Stimulated activated naive CD8-positive, alpha-beta T cell treated with anti-CD3 and anti-CD28 coated beads, Interleukin-15, Interleukin-2, amounts not matched to agents 100 U/mL and 50 U/mL, for 24 hours (primary cell): ENCODE measurements at regions not wholly inside any gene's neighbourhood (a gene's known extent, or its start where the extent isn't known, plus 50 kb on each side); places are given as distances from the start of the nearest gene placed in this dataset.

Experiments used
- ATAC-seq: fragments of 150-1000 bp; cut with Tn5 transposase; one replicate; pipeline ENCODE4 v1.10.0; 2021
- DNase-seq: peaks from one replicate; pipeline ENCODE4 v3.0.0; 2021

DNA sequence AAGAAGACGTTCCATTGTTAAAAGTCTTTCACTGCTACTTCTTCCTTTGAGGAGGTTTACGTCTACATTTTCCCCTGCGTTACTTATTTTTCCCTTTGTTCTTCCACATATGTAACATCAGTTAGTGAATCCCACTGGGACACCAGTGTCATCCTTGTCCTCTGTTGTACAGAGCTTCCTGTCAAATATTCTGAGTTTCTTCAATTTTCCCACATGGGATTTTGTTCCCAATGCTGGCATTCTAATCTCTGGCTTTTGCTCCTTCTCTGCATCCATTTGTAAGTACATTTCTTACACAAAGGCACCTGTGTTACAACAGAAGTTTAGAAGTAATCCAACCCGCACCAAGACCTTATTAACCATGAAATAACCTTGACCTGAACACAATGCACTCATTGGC is 627.4 kb upstream of the PFKP start:
- DNase-seq (no peak), ATAC-seq (no peak)

DNA sequence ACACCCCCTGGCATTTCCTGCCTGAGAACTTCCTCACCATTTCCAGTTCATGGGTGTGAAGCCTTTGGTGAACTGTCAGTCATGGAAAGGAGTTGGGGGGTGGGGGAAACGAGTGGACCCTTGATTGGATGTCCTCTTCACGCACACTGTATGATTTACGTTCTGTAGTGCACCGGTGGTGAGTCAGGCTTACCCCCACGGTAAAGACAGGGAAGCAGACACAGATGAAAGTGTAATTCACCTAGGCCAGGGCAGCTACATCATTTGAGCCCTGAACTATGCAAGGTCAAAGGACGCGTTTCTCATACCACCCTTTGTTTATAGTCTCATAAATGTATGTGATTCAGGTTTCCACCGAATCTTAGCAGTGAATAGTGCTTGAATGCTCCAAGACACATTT is 628.3 kb upstream of the PFKP start:
- DNase-seq (no peak), ATAC-seq (no peak)

DNA sequence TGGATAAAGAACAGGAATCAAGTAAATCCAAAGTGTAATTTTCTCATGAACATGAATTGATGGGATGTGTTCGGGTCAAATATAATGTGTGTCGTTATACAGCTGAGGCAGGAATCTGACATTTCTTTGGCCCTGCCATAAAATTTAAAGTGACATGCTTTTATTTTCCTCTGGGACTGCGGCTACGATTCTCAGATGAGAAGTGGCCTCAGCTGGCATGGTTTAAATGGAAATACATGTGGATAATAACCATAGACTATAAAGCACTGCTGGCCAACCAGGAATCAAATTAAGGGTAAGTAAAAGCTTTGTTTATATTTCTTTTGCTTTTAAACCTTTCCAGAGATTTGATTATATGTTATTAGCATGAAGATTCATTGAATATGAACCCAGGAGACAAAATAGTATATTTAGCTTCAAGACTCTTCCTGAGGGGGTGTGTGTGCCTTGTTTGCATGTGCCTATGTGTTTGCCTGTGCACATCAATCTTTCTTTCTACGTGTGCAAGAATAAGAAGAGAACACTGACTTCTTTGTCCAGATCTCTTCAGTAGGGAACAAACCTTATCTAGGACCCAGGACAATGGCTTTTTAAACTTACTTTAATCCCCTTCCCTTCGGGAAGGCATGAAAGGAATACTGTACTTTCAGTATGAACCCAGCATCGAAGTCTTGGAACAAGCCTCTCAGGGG is 629.0 kb upstream of the PFKP start:
- ATAC-seq (no peak), DNase-seq (no peak)

DNA sequence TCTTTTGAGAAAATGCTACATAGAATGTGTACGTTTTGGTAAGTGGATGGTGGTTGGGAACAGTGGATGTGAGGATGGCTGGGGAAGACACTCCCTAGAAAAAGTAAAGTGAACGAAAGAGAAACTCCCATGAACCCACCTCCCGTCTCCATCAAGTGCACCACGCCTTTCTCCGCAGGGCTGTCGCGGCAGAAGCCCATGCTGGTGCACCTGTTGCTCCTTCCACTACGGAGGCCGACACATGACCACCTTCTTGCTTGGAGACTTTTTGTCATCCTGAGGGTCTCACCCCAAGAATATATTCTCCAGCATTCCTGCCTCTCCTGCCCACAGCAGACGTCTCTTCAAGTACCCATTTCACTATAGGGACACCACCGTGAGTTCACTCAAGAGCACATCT is 630.4 kb upstream of the PFKP start:
- no peak for ATAC-seq
- no peak for DNase-seq

DNA sequence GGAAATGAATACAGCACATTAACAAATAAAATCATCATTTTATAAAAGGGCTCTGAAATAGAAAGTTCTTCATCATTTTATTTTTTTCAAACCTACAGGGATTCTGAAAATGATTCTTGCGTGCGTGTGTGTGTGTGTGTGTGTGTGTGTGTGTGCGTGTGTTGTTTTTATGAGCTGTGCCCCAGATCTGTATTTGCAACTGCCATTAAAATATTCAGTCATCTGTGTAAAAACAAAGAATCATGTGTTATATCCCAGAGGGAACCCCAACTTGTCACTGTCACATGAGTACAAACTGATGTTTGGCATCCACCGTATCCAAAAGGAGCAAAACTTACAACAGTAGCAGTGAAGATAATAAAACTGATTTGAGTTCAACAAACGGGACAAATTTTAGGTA is 635.4 kb upstream of the PFKP start:
- no peak for DNase-seq
- ATAC-seq = no peak

DNA sequence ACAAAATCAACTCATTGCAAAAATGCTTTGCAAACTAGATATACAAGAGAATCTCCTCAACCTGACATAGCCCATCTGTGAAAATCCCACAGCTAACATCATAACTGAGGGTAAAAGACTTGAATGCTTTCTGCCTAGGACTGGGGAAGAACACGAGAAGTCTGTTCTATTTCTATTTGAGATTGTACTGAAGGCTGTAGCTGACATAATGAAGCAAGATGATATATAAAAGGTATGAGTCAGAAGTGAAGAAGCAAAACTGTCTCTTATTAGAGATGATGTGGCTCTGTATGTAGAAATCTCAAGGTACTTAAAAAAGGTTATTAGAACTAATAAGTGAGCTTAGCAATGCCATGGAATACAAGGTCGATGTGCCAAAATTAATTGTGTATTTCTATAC is 639.9 kb upstream of the PFKP start:
- ATAC-seq (no peak), DNase-seq (no peak)

DNA sequence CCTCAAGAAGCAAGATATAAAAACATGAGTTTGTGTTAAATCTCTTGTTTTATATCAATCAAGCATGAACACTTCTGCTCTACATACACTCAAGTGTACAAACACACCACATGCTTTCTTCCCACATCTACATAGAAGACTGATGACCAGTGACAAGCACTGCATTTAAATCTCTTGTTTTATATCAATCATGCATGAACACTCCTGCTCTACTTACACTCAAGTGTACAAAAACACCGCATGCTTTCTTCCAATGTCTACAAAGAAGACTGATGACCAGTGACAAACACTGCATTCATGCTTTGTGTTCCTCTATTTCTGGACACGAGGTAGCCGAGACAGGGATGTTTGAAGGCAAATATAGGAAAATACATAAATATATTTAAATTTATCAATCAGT is 642.0 kb upstream of the PFKP start:
- no peak for ATAC-seq
- no peak for DNase-seq

DNA sequence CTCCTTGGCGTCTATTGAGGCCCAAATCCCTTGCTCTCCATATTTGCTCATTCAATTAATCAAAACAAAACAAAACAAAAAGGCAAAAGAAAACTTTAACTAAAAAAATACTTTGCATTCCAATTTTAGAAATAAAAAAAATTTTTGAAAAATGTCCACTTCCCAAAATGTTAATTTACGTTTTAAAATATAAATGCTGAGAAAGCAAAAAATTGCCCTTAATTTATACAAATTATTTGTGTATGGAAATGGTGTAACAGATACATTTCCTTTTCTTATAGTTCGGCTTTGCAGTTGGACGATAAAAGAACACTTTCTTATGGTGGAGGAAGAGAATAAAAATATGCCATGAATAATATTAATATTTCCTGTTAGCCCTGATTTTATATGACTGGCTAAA is 652.8 kb upstream of the PFKP start:
- ATAC-seq = no peak
- DNase-seq = no peak

DNA sequence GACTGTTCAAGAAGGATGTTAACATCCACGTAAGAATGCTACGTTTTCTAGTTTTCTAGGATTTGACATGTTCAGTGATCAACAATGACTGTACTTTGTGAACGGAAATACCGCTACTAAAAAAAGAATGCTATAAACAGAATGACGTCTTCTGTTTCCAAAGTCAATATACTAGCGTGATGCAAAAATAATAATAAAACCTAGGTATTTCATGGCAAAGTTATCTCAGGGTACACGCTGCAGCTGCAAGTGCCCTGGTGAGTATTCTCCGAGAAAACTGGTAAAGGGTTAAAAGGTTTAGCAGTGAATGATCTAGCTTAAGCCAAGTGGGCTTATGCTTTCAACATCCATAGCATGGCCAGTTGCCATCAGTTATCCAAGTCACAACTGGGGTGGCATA is 653.3 kb upstream of the PFKP start:
- ATAC-seq = no peak
- no peak for DNase-seq

DNA sequence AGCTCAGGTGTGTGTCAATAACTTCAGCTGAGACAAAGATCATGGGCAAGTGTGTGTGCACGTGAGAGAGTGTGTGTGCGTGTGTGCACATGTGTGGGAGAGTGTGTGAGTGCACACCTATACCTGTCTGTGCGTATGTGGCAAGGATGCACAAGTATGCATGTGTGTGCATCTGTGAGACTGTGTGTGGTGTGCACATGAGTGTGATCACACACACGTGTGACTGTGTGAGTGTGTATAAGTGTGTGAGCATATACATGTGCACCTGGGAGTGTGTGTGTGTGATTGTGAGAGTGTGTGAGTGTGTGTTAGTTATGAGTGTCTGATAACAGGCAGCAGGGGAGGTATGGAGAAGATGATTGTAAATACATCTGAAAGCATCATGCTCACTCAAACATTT is 657.3 kb upstream of the PFKP start:
- ATAC-seq = no peak
- DNase-seq = no peak

DNA sequence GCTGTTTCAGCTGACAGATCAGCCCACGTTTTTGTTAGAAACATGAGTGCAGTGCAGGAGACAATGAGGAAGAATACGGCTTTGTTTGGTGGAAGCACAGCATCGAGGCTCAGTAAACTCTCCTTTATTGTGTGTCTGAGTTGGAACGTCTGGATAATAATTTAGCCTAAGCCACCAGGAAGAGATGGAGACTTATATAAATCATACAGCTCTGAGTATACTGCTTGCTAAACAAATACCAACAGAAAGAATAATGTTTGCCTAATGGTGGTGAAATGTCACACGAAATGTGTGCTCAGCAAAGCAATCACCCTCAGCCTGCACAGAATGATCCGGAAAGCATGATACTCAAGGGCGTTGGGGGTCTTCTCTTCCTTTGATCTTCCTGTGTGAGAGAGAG is 664.1 kb upstream of the ADARB2 start:
- ATAC-seq (no peak), DNase-seq (no peak)

DNA sequence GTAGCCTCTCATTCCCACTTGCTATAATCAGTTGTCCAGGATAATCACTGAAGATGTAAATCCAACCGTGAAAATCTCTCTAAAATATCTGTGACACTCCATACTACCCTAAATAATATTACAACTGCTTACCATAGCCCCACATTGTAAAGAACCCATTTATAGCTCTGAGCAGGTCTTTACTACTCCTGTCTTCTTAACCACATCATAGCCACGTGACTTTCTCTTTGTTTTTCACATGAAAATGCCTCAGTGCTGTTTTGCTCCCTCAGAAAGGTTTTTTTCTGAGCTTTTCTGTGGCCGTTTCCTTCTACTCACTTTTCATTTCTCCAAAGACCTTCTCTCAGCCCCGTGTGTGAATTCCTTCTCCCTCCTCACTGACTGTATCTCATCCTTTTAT is 662.2 kb upstream of the ADARB2 start:
- no peak for ATAC-seq
- DNase-seq = no peak

DNA sequence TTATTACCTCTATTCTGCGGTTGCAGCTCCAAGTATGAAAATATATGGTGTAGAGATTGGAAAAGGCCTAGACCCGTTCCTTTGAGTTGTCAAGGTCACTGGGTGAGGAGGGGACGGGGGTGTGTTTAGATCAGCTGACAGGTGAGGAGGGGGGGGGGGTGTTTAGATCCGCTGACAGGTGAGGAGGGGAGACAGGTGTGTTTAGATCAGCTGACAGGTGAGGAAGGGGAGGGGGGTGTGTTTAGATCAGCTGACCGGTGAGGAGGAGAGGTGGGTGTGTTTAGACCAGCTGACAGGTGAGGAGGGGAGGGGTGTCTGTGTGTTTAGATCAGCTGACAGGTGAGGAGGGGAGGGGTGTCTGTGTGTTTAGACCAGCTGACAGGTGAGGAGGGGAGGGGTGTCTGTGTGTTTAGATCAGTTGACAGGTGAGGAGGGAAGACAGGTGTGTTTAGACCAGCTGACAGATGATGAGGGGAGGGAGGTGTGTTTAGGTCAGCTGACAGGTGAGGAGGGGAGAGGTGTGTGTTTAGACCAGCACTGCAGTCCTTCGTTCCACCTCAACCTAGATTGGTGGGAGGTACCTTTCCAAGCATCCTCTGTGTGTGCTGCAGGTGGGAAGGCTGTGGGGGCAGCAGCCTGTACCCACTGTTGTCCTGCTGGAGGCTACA is 655.0 kb upstream of the ADARB2 start:
- ATAC-seq = no peak

DNA sequence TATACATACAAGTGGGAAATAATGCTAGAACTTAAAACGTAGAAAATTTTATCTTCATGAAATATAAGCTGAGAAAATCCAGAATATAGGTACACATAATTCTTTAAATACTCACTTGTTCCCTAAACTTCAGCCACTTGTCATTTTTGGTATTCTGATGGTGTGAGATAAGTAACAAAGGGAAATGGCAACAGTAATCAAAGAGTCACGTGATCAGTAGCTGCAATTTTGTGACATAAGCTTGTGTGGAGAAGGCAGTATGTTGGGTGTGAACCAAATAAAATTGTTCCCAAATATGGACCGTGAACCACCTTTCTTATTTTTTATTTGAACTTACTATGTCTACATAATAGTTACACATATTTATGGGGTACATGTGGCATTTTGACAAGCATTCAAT is 650.3 kb upstream of the ADARB2 start:
- no peak for DNase-seq
- no peak for ATAC-seq

More for the DNA sequence above, 655.0 kb upstream of the ADARB2 start:
- no peak for DNase-seq

DNA sequence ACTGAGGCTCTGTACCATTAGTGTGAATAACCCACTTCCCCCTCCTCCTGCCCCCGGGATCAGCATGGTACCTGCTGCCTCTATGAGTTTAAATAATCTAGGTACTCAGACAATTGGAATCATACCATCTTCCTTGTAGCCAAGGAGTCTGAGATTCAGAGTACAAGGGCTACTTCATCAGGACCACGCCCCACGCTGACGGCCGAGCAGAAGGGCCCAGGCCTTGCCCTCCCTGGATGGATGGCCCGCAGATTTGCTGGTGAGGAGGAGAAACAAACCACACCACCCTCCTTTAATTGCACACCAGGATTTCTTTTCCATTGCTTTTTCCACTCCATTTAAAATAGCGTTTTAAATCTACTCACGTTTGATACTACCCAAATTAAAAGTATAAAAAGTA is 649.9 kb upstream of the ADARB2 start:
- ATAC-seq (no peak), DNase-seq (no peak)

DNA sequence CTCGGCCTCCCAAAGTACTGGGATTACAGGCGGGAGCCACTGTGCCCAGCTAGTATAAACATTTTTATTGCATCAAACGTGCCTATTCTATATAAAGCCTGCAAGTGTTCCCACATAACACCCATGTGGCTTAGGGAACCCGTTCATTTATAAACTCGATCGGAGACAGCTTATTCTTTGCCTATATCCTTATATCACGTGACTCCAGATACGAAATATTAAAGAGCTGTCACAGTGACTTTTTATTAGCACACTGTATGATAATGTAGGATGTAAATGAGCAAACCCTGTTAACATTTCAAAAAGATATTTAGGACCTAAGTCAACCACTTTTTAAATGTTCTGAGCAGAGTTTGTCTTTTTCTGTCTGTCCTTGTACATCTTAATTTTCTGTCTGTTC is 642.9 kb upstream of the ADARB2 start:
- ATAC-seq = no peak
- DNase-seq = no peak

DNA sequence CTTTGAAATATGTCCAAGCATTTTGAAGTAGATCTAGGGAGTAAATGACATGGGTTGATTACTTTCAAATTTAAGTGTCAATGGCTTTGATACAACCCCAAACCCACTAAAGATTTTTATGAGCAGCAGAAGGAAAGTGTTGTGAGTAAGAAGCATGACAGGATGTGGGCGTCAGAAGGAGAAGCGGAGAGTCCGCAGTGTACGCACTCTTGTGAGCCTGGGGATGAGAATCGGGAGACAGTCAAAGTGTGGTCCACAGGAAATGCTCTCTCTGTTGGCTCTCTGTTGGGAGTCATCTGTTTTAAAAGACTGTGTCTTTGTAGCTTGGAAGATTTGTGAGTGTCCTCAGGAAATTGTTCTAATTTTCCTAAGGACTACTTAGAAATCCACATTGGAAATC is 629.8 kb upstream of the ADARB2 start:
- ATAC-seq = no peak
- DNase-seq = no peak

DNA sequence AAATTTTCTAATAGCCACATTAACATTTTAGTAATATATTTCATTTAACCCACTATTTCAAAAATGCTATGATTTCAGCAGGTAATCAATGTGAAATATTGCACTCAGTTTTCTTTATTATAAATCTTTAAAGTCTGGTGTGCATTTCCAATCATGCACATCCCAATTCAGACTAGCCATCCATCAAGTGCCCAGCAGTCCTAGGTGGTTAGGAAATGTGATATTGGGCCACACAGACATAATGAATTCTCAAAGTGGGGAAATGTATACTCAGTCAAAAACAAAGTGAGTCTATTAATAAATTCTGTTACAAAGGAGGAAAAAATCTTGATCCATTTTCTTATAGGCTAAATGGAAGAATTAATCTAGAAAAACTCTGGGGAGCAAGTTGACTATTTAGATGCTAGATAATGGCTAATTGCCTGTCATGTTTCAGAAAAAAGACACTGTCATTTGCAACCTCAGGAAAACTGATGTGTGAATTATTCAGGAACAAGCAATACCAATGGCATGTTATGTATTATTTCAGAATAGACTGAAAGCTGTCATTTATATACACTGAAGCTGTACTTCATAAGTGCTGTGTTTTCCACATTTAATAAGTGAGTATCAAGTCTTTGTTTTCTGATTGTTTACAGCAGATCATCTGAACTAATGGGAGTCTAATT is 629.1 kb upstream of the ADARB2 start:
- DNase-seq (no peak), ATAC-seq (no peak)

DNA sequence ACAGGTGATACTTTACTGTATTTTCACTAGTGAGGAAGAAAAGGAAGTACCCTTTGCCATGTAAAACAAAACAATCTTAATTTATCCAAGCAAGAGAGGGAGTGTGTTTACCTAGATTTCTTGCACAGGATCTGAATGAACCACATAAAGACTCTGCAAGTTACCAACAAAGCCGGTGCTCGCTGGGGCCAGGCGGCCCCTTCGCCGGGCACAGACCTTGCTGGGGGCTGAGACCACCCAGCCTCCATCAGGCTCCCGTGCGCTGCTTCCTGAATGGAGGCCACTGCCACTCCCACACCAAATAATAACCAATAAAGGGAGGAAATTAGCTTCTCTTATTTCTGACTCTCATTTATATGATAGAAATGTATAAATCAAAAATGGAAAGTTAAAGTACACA is 625.0 kb upstream of the ADARB2 start:
- no peak for ATAC-seq
- DNase-seq = no peak

DNA sequence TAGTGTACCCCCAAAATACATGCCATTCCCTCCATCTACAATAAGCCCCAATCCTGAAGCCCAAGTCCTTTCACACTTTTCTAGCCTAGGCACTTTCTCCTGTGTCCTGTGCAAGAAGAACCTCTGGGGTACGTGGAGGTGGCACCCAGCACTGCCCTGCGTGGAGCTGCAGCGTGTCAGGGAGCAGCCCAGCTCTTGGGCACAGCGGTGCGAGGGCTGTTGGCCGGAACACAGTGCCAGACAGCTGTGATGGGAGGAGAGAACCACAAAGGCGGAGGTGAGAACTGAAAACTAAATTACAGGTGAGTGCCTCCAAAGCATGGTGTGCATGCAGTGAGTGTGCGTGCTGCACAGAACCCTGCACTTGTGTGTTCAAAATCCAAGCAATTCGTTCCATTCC is 621.3 kb upstream of the ADARB2 start:
- ATAC-seq = no peak

DNA sequence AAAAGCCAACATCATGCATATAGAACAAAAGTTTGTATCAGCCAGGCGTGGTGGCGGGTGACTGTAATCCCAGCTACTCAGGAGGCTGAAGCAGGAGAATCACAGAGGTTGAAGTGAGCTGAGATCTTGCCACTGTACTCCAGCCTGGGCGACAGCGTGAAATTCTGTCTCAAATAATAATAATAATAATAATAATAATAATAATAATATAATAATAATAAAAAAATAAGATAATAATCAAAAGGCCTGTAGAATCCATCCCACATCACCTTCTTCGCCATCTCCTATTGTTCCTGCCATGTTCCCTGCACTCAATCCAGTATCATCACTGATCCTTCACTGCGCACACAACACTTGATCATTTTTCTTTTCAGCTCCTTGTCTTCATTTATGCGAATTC is 619.3 kb upstream of the ADARB2 start:
- no peak for ATAC-seq
- DNase-seq = no peak

More for the DNA sequence above, 621.3 kb upstream of the ADARB2 start:
- no peak for DNase-seq

DNA sequence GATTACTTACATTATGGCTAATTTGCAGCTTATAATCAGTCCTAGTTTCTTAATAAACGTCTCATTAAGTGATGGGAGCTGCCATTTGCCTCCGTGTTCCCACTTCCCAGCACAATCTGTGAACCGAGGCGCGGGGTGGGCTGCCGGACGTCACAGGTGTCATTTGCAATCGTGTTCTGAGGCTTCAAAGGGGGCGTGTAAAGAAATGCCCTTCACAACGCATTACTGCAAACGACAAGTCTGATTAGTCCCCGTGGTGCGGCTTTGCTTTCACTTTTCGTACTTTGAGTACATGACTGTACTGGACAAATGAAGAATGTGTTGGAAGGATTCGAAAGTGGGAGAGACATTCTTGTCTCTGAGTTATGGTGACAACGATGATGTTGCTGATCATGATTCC is 614.2 kb upstream of the ADARB2 start:
- no peak for ATAC-seq
- no peak for DNase-seq

DNA sequence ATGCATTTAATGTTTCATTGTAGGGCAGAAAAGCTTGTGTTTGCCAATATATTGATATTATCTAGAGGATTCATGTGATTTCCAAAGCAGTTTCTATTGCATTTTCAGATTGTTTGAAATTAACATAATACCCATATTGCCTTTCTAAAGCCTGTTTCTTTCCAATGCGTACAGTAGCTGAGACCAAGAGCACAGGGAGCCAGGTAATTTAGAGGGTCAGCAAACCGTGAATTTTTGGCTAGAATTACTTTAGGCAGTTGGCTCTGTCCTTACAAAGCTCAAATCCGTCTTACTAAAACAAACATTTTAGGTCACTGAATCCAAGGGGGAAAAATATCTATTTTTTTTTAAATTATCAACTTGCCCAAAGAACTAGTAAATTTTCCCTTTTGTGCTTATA is 604.9 kb upstream of the ADARB2 start:
- ATAC-seq = no peak

More for the DNA sequence above, 604.9 kb upstream of the ADARB2 start:
- DNase-seq = no peak
